HEK293 (cell line): ENCODE measurements at regions not wholly inside any gene's neighbourhood (a gene's known extent, or its start where the extent isn't known, plus 50 kb on each side); places are given as distances from the start of the nearest gene placed in this dataset.

Experiments used
- CTCF ChIA-PET: fragments of 350-600 bp; formaldehyde crosslinking; extraction: SDS; loops from one replicate; lab custom pipeline; 2021; ENCODE audit warnings: antibody characterized with exemption; lab: Yijun Ruan, JAX
- POLR2A ChIA-PET: fragments of 300-600 bp; formaldehyde crosslinking; extraction: SDS; loops from one replicate; lab custom pipeline; 2020; ENCODE audit warnings: antibody characterized with exemption, inconsistent platforms; lab: Yijun Ruan, JAX
- H3K27ac ChIP-seq: fragments of 200-500 bp; sonication (Bioruptor generic); 2 replicates; pipeline ENCODE4 v1.5.1; 2014; ENCODE audit warnings: low read depth, low read length, control low read depth, inconsistent platforms; ENCODE audit errors: extremely low read depth
- H3K36me3 ChIP-seq, 2 experiments: fragments of 200-500 bp in 1 of 2; sonication (Bioruptor generic) in 1 of 2; 1 replicate in 1 of 2; 2 replicates in 1 of 2; pipeline ENCODE4 v1.5.1; 2014 to 2017; ENCODE audit warnings: inconsistent platforms in 2 of 2, low read length in 2 of 2; ENCODE audit not compliant: control insufficient read depth in 2 of 2, insufficient read depth in 1 of 2
- H3K4me1 ChIP-seq: fragments of 200-500 bp; sonication (Bioruptor generic); 2 replicates; pipeline ENCODE4 v1.5.1; 2014; ENCODE audit warnings: mild to moderate bottlenecking, low read length, inconsistent platforms; ENCODE audit not compliant: control insufficient read depth, insufficient read depth
- H3K4me3 ChIP-seq: 2 replicates; pipeline ENCODE4 v1.5.1; 2011; ENCODE audit warnings: low read depth, mild to moderate bottlenecking, control low read depth, low read length, moderate library complexity
- H3K9me3 ChIP-seq: fragments of 200-500 bp; sonication (Bioruptor generic); 2 replicates; pipeline ENCODE4 v1.5.1; 2014; ENCODE audit warnings: low read depth, low read length, inconsistent platforms; ENCODE audit not compliant: control insufficient read depth, insufficient read depth
- GLI4 ChIP-seq: fragments of 450-650 bp; formaldehyde crosslinking; IDR thresholded peaks from 2 replicates; pipeline ENCODE4 v1.5.1; 2016; ENCODE audit warnings: missing biosample characterization, missing genetic modification characterization
- KLF17 ChIP-seq: fragments of 450-650 bp; formaldehyde crosslinking; IDR thresholded peaks from 2 replicates; pipeline ENCODE4 v1.5.1; 2016; ENCODE audit warnings: missing biosample characterization, missing genetic modification characterization
- OVOL3 ChIP-seq: fragments of 450-650 bp; formaldehyde crosslinking; IDR thresholded peaks from 2 replicates; pipeline ENCODE4 v1.5.1; 2016; ENCODE audit warnings: missing biosample characterization, missing genetic modification characterization
- SCRT1 ChIP-seq: fragments of 450-650 bp; formaldehyde crosslinking; IDR thresholded peaks from 2 replicates; pipeline ENCODE4 v1.5.1; 2016; ENCODE audit warnings: missing biosample characterization, missing genetic modification characterization, borderline replicate concordance
- WT1 ChIP-seq: fragments of 450-650 bp; formaldehyde crosslinking; IDR thresholded peaks from 2 replicates; pipeline ENCODE4 v1.5.1; 2016; ENCODE audit warnings: missing biosample characterization, missing genetic modification characterization
- ZBTB1 ChIP-seq: fragments of 450-650 bp; formaldehyde crosslinking; IDR thresholded peaks from 2 replicates; pipeline ENCODE4 v1.5.1; 2016; ENCODE audit warnings: missing biosample characterization, missing genetic modification characterization
- ZBTB21 ChIP-seq: fragments of 450-650 bp; formaldehyde crosslinking; IDR thresholded peaks from 2 replicates; pipeline ENCODE4 v1.5.1; 2017; ENCODE audit warnings: missing biosample characterization, missing genetic modification characterization
- ZBTB6 ChIP-seq: fragments of 450-650 bp; formaldehyde crosslinking; IDR thresholded peaks from 2 replicates; pipeline ENCODE4 v1.5.1; 2017; ENCODE audit warnings: missing biosample characterization, missing genetic modification characterization
- ZEB2 ChIP-seq: fragments of 450-650 bp; formaldehyde crosslinking; IDR thresholded peaks from 2 replicates; pipeline ENCODE4 v1.5.1; 2016; ENCODE audit warnings: missing biosample characterization, missing genetic modification characterization
- ZIC2 ChIP-seq: fragments of 450-650 bp; formaldehyde crosslinking; IDR thresholded peaks from 2 replicates; pipeline ENCODE4 v1.5.1; 2016; ENCODE audit warnings: missing biosample characterization, missing genetic modification characterization
- ZNF155 ChIP-seq: fragments of 450-650 bp; formaldehyde crosslinking; IDR thresholded peaks from 2 replicates; pipeline ENCODE4 v1.5.1; 2016; ENCODE audit warnings: missing biosample characterization, missing genetic modification characterization
- ZNF157 ChIP-seq: fragments of 450-650 bp; formaldehyde crosslinking; IDR thresholded peaks from 2 replicates; pipeline ENCODE4 v1.5.1; 2016; ENCODE audit warnings: missing biosample characterization, missing genetic modification characterization
- ZNF18 ChIP-seq: fragments of 450-650 bp; formaldehyde crosslinking; IDR thresholded peaks from 2 replicates; pipeline ENCODE4 v1.5.1; 2016; ENCODE audit warnings: missing biosample characterization, missing genetic modification characterization
- ZNF2 ChIP-seq: fragments of 450-650 bp; formaldehyde crosslinking; IDR thresholded peaks from 2 replicates; pipeline ENCODE4 v1.5.1; 2016; ENCODE audit warnings: missing biosample characterization, missing genetic modification characterization
- ZNF221 ChIP-seq: fragments of 450-650 bp; formaldehyde crosslinking; IDR thresholded peaks from 2 replicates; pipeline ENCODE4 v1.5.1; 2017; ENCODE audit warnings: missing biosample characterization, missing genetic modification characterization, borderline replicate concordance
- ZNF248 ChIP-seq: fragments of 450-650 bp; formaldehyde crosslinking; IDR thresholded peaks from 2 replicates; pipeline ENCODE4 v1.5.1; 2017; ENCODE audit warnings: missing biosample characterization, missing genetic modification characterization
- ZNF266 ChIP-seq: fragments of 450-650 bp; formaldehyde crosslinking; IDR thresholded peaks from 2 replicates; pipeline ENCODE4 v1.5.1; 2016; ENCODE audit warnings: missing biosample characterization, missing genetic modification characterization, low read depth
- ZNF366 ChIP-seq: fragments of 450-650 bp; formaldehyde crosslinking; conservative IDR thresholded peaks from 2 replicates; pipeline ENCODE4 v1.5.1; 2016; ENCODE audit warnings: missing biosample characterization, missing genetic modification characterization
- ZNF398 ChIP-seq: fragments of 450-650 bp; formaldehyde crosslinking; IDR thresholded peaks from 2 replicates; pipeline ENCODE4 v1.5.1; 2017; ENCODE audit warnings: missing biosample characterization, missing genetic modification characterization
- ZNF488 ChIP-seq: fragments of 450-650 bp; formaldehyde crosslinking; IDR thresholded peaks from 2 replicates; pipeline ENCODE4 v1.5.1; 2016; ENCODE audit warnings: missing biosample characterization, missing genetic modification characterization
- ZNF501 ChIP-seq: fragments of 450-650 bp; formaldehyde crosslinking; IDR thresholded peaks from 2 replicates; pipeline ENCODE4 v1.5.1; 2016; ENCODE audit warnings: missing biosample characterization, missing genetic modification characterization
- ZNF529 ChIP-seq: fragments of 450-650 bp; formaldehyde crosslinking; IDR thresholded peaks from 2 replicates; pipeline ENCODE4 v1.5.1; 2017; ENCODE audit warnings: missing genetic modification characterization, missing biosample characterization; ENCODE audit not compliant: insufficient replicate concordance
- ZNF544 ChIP-seq: fragments of 450-650 bp; formaldehyde crosslinking; IDR thresholded peaks from 2 replicates; pipeline ENCODE4 v1.5.0; 2017; ENCODE audit warnings: missing biosample characterization, missing genetic modification characterization
- ZNF549 ChIP-seq: fragments of 450-650 bp; IDR thresholded peaks from 2 replicates; pipeline ENCODE4 v1.5.1; 2018; ENCODE audit warnings: missing biosample characterization, missing genetic modification characterization, mild to moderate bottlenecking, inconsistent platforms, moderate library complexity
- ZNF558 ChIP-seq: fragments of 450-650 bp; formaldehyde crosslinking; IDR thresholded peaks from 2 replicates; pipeline ENCODE4 v1.5.1; 2016; ENCODE audit warnings: missing biosample characterization, missing genetic modification characterization
- ZNF600 ChIP-seq: fragments of 450-650 bp; formaldehyde crosslinking; IDR thresholded peaks from 2 replicates; pipeline ENCODE4 v1.5.1; 2016; ENCODE audit warnings: missing biosample characterization, missing genetic modification characterization
- ZNF624 ChIP-seq: fragments of 450-650 bp; formaldehyde crosslinking; IDR thresholded peaks from 2 replicates; pipeline ENCODE4 v1.5.1; 2017; ENCODE audit warnings: missing biosample characterization, missing genetic modification characterization
- ZNF791 ChIP-seq: fragments of 450-650 bp; formaldehyde crosslinking; IDR thresholded peaks from 2 replicates; pipeline ENCODE4 v1.5.1; 2016; ENCODE audit warnings: missing biosample characterization, missing genetic modification characterization
- ZSCAN23 ChIP-seq: fragments of 450-650 bp; formaldehyde crosslinking; IDR thresholded peaks from 2 replicates; pipeline ENCODE4 v1.5.1; 2016; ENCODE audit warnings: missing biosample characterization, missing genetic modification characterization
- ZSCAN30 ChIP-seq: fragments of 450-650 bp; IDR thresholded peaks from 2 replicates; pipeline ENCODE4 v1.5.1; 2018; ENCODE audit warnings: missing biosample characterization, mild to moderate bottlenecking, missing genetic modification characterization, moderate library complexity
- ZSCAN4 ChIP-seq: fragments of 450-650 bp; formaldehyde crosslinking; IDR thresholded peaks from 2 replicates; pipeline ENCODE4 v1.5.1; 2017; ENCODE audit warnings: missing biosample characterization, missing genetic modification characterization

- POLR2A ChIA-PET, result no interaction called here
- CTCF ChIA-PET, result no interaction called here
- TF ChIP-seq ZIC2 (tag by site-specific recombination) (no peak), ZSCAN30 (tag by site-specific recombination) (no peak), ZNF624 (no peak), ZNF18 (tag by site-specific recombination) (no peak), KLF17 (tag by site-specific recombination) (no peak), ZNF529 (tag by site-specific recombination) (no peak), ZBTB6 (tag by site-specific recombination) (no peak), ZNF488 (tag by site-specific recombination) (no peak), ZNF157 (tag by site-specific recombination) (no peak), GLI4 (tag by site-specific recombination) (no peak), ZNF544 (tag by site-specific recombination) (no peak), ZNF248 (tag by site-specific recombination) (no peak), ZNF2 (tag by site-specific recombination) (no peak), SCRT1 (tag by site-specific recombination) (no peak), ZNF549 (tag by site-specific recombination) (no peak), ZNF501 (tag by site-specific recombination) (no peak), WT1 (no peak), ZNF600 (tag by site-specific recombination) (no peak), ZNF221 (tag by site-specific recombination) (no peak)
- H3K36me3 ChIP-seq, result no peaks in the 10 kb centered on the region
- H3K4me3 ChIP-seq, result no peak overlapping the region
- H3K4me1 ChIP-seq, result no peaks in the 10 kb centered on the region
- H3K9me3 ChIP-seq, result no peaks in the 10 kb centered on the region
- no peak overlapping the region for H3K27ac ChIP-seq
These were observed 155.0 kb upstream of the SUCLG2 start for GRCh38 chr3:67809370-67809935.

- Histone ChIP-seq H3K9me3 (no peaks in the 10 kb centered on the region), H3K4me3 (no peak overlapping the region), H3K4me1 (no peaks in the 10 kb centered on the region), H3K36me3 (no peaks in the 10 kb centered on the region), H3K27ac (no peak overlapping the region)
- ChIA-PET CTCF (no interaction called here), POLR2A (no interaction called here)
- TF ChIP-seq OVOL3 (tag by site-specific recombination), result no peak
- TF ChIP-seq ZNF791 (tag by site-specific recombination), result no peak
- TF ChIP-seq ZNF155 (tag by site-specific recombination), result no peak
- no peak for TF ChIP-seq ZNF366 (tag by site-specific recombination)
- no peak for TF ChIP-seq ZNF501 (tag by site-specific recombination)
- TF ChIP-seq ZBTB21 (tag by site-specific recombination), result no peak
- TF ChIP-seq ZEB2 (tag by site-specific recombination), result no peak
- no peak for TF ChIP-seq ZNF266 (tag by site-specific recombination)
- TF ChIP-seq ZSCAN23 (tag by site-specific recombination), result no peak
- TF ChIP-seq ZSCAN4 (tag by site-specific recombination), result no peak
- TF ChIP-seq ZBTB1, result no peak
- no peak for TF ChIP-seq ZNF398 (tag by site-specific recombination)
- no peak for TF ChIP-seq ZNF558 (tag by site-specific recombination)
These were observed 154.5 kb upstream of the SUCLG2 start for GRCh38 chr3:67808906-67809305.
